OCI-LY7 (cell line): ENCODE measurements at regions not wholly inside any gene's neighbourhood (a gene's known extent, or its start where the extent isn't known, plus 50 kb on each side); places are given as distances from the start of the nearest gene placed in this dataset.
"Not testable (repeated sequence)": the region's sequence is repeated elsewhere in the genome, so short reads cannot be mapped to it uniquely, and the experiment has no call there.

Experiments used
- CTCF ChIP-seq: fragments of 200-600 bp; sonication (generic); conservative IDR thresholded peaks from 2 replicates; pipeline ENCODE4 v1.5.1; 2014; ENCODE audit warnings: mild to moderate bottlenecking, antibody characterized with exemption, low read length, moderate library complexity, mixed read lengths
- EZH2phosphoT487 ChIP-seq: fragments of 200-600 bp; sonication (generic); IDR thresholded peaks from 2 replicates; pipeline ENCODE4 v1.6.1; 2018; ENCODE audit warnings: low read depth, borderline replicate concordance, mild to moderate bottlenecking, mixed run types, antibody characterized with exemption, low read length, moderate library complexity, mixed read lengths

- not testable (repeated sequence) for TF ChIP-seq CTCF, EZH2phosphoT487
Observed at GRCh38 chr2:118744682-118745181, 102.7 kb downstream of the EN1 start.
